ENCODE measurements at regions not wholly inside any gene's neighbourhood (a gene's known extent, or its start where the extent isn't known, plus 50 kb on each side); places are given as distances from the start of the nearest gene placed in this dataset.

DNA sequence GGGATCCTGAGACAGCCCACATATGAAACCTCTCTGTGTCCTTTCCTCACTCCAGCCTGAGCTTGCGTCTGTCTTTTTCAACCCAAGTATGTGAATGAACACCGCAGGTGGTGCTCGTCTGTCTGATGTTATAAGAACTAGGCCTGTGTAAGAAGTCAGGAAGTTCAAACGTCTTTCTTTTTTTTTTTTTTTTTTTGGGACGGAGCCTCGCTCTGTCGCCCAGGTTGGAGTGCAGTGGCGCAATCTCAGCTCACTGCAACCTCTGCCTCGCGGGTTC is 92.3 kb downstream of the ANKRD10 start:
- TF ChIP-seq, protein P1, sequence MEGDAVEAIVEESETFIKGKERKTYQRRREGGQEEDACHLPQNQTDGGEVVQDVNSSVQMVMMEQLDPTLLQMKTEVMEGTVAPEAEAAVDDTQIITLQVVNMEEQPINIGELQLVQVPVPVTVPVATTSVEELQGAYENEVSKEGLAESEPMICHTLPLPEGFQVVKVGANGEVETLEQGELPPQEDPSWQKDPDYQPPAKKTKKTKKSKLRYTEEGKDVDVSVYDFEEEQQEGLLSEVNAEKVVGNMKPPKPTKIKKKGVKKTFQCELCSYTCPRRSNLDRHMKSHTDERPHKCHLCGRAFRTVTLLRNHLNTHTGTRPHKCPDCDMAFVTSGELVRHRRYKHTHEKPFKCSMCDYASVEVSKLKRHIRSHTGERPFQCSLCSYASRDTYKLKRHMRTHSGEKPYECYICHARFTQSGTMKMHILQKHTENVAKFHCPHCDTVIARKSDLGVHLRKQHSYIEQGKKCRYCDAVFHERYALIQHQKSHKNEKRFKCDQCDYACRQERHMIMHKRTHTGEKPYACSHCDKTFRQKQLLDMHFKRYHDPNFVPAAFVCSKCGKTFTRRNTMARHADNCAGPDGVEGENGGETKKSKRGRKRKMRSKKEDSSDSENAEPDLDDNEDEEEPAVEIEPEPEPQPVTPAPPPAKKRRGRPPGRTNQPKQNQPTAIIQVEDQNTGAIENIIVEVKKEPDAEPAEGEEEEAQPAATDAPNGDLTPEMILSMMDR (conservative IDR thresholded peaks at IDR 0.05), result no peak
- TF ChIP-seq ZFX (IDR thresholded peaks at IDR 0.05), result no peak

Measured in C4-2B (cell line).